ENCODE measurements at regions not wholly inside any gene's neighbourhood (a gene's known extent, or its start where the extent isn't known, plus 50 kb on each side); places are given as distances from the start of the nearest gene placed in this dataset.
A peak's percentile ranks its signal among the peaks of the same experiment; 100 is the strongest.
"Not testable (repeated sequence)": the region's sequence is repeated elsewhere in the genome, so short reads cannot be mapped to it uniquely, and the experiment has no call there.

DNA sequence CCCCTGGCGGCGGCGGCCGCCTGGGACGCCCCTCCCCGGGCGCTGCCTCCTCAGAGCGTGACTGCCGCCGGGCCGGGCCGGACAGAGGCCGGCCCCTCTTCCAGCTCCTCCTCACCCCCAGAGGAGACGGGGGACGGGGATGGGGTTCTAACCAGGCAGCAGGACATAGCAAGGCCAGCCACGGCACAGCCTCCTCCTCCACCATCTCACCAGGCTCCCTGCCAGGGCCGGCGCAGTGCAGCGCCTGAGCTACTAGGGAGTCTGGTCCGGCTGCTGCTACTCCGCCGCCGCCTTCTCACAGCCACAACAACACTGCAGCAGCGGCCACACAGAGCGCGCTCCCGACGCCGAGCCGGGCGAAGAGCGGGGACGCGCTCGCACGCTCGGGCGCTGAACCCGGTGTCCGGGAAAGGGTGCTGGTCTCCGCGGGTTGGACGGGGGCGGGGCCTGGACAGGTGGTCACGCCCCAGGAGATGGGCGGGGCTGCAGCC is 112.3 kb downstream of the POTEC start:
- H3K4me3 ChIP-seq, result peak overlapping the region; percentile 36 to 68
- 0% methylated on average over 18 to 30 of the region's 46 CpGs for WGBS, 2 donors
- ATAC-seq (peak; percentile 58), DNase-seq (peak; percentile 83 to 90 (median 86))
- H3K9me3 ChIP-seq; H3K27me3 ChIP-seq; H3K4me1 ChIP-seq; H3K36me3 ChIP-seq (replicated peaks in 1 of 2; ENCODE audit: insufficient read depth in 1 of 2, low read depth in 2 of 2); intact Hi-C loops (cut with DNase I): not testable (repeated sequence)
- H3K27ac ChIP-seq, result peak overlapping the region; percentile 39 to 88 (median 78)
- TF ChIP-seq, protein P1, sequence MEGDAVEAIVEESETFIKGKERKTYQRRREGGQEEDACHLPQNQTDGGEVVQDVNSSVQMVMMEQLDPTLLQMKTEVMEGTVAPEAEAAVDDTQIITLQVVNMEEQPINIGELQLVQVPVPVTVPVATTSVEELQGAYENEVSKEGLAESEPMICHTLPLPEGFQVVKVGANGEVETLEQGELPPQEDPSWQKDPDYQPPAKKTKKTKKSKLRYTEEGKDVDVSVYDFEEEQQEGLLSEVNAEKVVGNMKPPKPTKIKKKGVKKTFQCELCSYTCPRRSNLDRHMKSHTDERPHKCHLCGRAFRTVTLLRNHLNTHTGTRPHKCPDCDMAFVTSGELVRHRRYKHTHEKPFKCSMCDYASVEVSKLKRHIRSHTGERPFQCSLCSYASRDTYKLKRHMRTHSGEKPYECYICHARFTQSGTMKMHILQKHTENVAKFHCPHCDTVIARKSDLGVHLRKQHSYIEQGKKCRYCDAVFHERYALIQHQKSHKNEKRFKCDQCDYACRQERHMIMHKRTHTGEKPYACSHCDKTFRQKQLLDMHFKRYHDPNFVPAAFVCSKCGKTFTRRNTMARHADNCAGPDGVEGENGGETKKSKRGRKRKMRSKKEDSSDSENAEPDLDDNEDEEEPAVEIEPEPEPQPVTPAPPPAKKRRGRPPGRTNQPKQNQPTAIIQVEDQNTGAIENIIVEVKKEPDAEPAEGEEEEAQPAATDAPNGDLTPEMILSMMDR (IDR thresholded peaks at IDR 0.05), result peak in 6 of 7 experiments; percentile 10 to 42 (median 20)
- TF ChIP-seq POLR2A (IDR thresholded peaks at IDR 0.05), result peak in 2 of 3 donors; percentile 62 to 68

DNA sequence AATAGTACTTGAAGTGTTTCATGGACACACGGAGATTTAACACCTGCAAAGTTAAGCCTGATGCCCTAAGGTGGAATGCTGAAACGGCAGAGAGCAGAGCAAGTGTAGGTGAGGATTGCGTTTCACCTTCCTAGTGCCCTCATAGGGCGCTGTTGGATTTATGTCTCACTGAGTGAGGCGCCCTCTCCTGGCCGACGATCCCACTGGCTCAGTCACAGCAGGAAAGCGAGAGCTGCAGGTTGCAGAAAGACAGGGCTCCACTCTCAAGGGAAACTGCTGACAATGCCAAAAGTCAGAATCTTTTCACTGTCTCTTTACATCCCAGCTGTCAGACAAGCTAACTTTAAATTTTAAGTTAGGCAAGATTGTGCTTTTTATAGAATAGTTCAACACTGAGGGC is 127.6 kb downstream of the POTEC start:
- H3K4me3 ChIP-seq; ATAC-seq; H3K27me3 ChIP-seq; intact Hi-C loops (cut with DNase I); H3K27ac ChIP-seq; H3K36me3 ChIP-seq (replicated peaks in 1 of 2; ENCODE audit: insufficient read depth in 1 of 2, low read depth in 2 of 2); H3K9me3 ChIP-seq; H3K4me1 ChIP-seq: not testable (repeated sequence)
- peak; percentile 41 to 59 (median 54) for DNase-seq
- WGBS, 2 donors, result 1% methylated on average over 8 of the region's 8 CpGs; no CpG with 5 or more reads in 1 of the 2 donors
- TF ChIP-seq, protein P1 (IDR thresholded peaks at IDR 0.05), result peak; percentile 8 to 57 (median 48)

DNA sequence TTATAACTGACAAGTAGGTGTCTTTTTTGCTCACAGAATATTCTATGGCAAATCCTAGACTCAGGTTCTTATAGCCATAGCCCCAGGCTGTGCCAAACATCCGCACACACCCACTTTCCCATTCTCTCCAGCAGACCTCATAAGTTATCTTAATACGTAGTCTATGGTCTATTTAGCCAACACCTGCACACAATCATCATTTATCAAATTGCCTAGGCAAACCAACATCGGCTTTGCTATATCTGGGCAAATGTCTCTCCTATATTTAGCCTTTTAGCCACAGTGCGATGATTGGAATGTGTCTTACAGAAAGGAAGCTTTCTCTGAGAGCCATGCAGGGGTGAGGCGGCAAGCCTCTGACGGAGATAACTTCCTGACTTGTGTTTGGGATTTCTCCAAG is 128.0 kb downstream of the POTEC start:
- intact Hi-C loops (cut with DNase I); H3K4me3 ChIP-seq; H3K36me3 ChIP-seq (replicated peaks in 1 of 2; ENCODE audit: insufficient read depth in 1 of 2, low read depth in 2 of 2); ATAC-seq; H3K4me1 ChIP-seq; H3K27me3 ChIP-seq; DNase-seq; H3K9me3 ChIP-seq; H3K27ac ChIP-seq: not testable (repeated sequence)
- 15 to 29% methylated on average over 4 of the region's 6 CpGs for WGBS, 2 donors

DNA sequence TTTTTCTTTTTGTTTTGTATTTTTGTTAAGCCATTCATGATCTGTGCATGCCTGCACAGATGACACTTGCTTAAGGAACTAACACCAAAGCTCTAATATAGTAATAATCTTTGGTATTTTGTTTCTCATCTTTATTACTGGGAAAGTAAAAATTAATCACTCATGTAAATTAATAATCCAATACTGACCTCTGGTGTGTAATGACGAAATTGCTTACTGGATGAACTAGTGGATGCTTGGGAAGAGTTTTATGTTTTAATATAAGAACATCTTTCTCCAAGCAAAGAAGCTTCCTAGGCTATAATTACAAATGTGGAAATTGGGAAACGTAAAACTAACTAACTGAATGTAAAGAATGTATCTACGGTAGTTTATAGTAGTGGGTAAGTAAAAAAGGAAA is 147.9 kb downstream of the POTEC start:
- H3K4me3 ChIP-seq; H3K27me3 ChIP-seq; H3K9me3 ChIP-seq; H3K36me3 ChIP-seq (replicated peaks in 1 of 2; ENCODE audit: insufficient read depth in 1 of 2, low read depth in 2 of 2); ATAC-seq; intact Hi-C loops (cut with DNase I); H3K27ac ChIP-seq; H3K4me1 ChIP-seq; DNase-seq: not testable (repeated sequence)
- 0 to 25% methylated on average over 2 to 3 of the region's 3 CpGs for WGBS, 2 donors
- TF ChIP-seq, protein P1 (IDR thresholded peaks at IDR 0.05), result peak in 2 of 7 experiments; percentile 13 to 22

DNA sequence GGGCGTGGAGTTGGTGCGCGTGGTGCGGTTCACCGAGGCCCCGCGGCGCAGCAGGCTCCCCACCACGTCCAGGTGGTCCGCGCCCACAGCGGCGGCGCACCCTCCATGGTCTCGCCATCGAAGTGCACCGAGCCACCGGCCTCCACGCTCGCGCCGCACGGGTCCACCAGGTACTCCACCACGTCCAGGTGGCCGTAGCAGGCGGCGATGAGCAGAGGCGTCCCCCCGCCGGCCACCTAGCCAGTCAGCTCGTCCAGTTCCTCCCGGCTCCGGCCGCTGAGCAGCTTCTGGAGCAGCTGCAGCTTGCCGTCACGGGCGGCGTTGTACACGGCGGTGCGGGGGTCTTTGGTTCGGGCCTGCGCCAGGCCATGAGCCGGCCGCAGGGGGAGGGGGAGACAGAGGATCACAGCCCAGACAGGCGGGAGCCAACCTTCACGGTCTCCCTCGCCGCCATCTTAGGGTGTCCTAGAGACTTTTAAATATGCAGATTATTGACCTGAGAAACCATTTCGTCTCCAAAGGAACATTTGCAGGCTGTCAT is 149.8 kb downstream of the POTEC start:
- intact Hi-C loops (cut with DNase I); H3K27me3 ChIP-seq; DNase-seq; H3K36me3 ChIP-seq (replicated peaks in 1 of 2; ENCODE audit: insufficient read depth in 1 of 2, low read depth in 2 of 2); H3K4me1 ChIP-seq; H3K27ac ChIP-seq; H3K4me3 ChIP-seq; H3K9me3 ChIP-seq; ATAC-seq: not testable (repeated sequence)
- WGBS, 2 donors, result 92 to 94% methylated on average over 42 to 47 of the region's 50 CpGs

DNA sequence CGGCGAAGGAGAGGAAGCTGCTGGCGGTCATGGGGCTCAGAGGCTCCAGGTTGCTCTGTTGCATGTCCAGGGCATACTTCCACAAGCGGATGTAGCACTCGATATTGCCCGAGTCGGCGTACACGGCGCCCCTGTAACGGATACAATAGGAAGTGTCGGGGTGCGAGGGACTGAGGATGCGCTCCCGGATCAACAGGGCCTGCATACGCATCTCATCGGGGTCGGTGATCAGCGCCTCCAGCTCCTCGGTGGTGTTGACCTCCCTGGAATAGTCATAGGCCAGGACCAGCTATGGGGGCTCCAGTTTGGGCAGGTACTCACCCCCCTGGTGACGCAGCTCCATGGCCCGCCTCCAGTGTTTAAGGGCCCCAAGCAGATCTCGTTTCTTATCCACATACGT is 150.8 kb downstream of the POTEC start:
- DNase-seq; H3K27me3 ChIP-seq; H3K4me3 ChIP-seq; intact Hi-C loops (cut with DNase I); H3K36me3 ChIP-seq (replicated peaks in 1 of 2; ENCODE audit: insufficient read depth in 1 of 2, low read depth in 2 of 2); H3K4me1 ChIP-seq; ATAC-seq; H3K9me3 ChIP-seq; H3K27ac ChIP-seq: not testable (repeated sequence)
- 80 to 82% methylated on average over 3 to 20 of the region's 24 CpGs for WGBS, 2 donors

GRCh38 chr18:14384961-14385360 is 158.4 kb downstream of the POTEC start:
- H3K36me3 ChIP-seq (replicated peaks in 1 of 2; ENCODE audit: insufficient read depth in 1 of 2, low read depth in 2 of 2); H3K9me3 ChIP-seq; DNase-seq; intact Hi-C loops (cut with DNase I); ATAC-seq; H3K27ac ChIP-seq; H3K4me3 ChIP-seq; H3K4me1 ChIP-seq; H3K27me3 ChIP-seq: not testable (repeated sequence)
- 79 to 100% methylated on average over 1 of the region's 1 CpG for WGBS, 2 donors

GRCh38 chr18:14382666-14383065 is 160.7 kb downstream of the POTEC start:
- H3K36me3 ChIP-seq (replicated peaks in 1 of 2; ENCODE audit: insufficient read depth in 1 of 2, low read depth in 2 of 2); H3K27me3 ChIP-seq; DNase-seq; intact Hi-C loops (cut with DNase I); ATAC-seq; H3K27ac ChIP-seq; H3K4me3 ChIP-seq; H3K4me1 ChIP-seq; H3K9me3 ChIP-seq: not testable (repeated sequence)
- WGBS, 2 donors, result 66 to 83% methylated on average over 5 to 17 of the region's 25 CpGs

- WGBS, 2 donors, result 92 to 100% methylated on average over 2 of the region's 2 CpGs
Observed at GRCh38 chr18:14379489-14379888, 163.9 kb downstream of the POTEC start.

More at GRCh38 chr18:14379489-14379888, 163.9 kb downstream of the POTEC start:
- H3K36me3 ChIP-seq (replicated peaks in 1 of 2; ENCODE audit: insufficient read depth in 1 of 2, low read depth in 2 of 2); H3K27me3 ChIP-seq; H3K4me3 ChIP-seq; H3K27ac ChIP-seq; ATAC-seq; H3K9me3 ChIP-seq; intact Hi-C loops (cut with DNase I); H3K4me1 ChIP-seq; DNase-seq: not testable (repeated sequence)
